ENCODE measurements at regions not wholly inside any gene's neighbourhood (a gene's known extent, or its start where the extent isn't known, plus 50 kb on each side); places are given as distances from the start of the nearest gene placed in this dataset.

DNA sequence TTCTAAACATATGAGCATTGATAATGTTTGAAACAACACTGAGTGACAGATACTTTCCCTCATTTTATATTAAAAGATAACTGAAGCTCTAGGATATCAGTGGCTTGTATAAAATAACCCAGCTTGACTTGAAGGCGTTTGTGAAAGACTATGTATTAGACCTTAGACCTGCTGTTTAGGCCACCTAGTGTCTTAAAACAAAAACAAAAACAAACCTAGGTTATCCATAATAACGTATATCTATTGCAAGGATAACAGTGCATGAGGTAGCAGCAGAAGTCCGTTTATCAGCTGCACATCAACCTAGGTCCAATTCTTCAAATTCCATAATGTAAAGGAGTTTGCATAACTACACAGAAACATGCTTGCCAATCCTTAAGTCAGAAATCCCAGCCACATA is 79.5 kb upstream of the MAP2 start:
- Histone ChIP-seq H3K4me3 (ENCODE audit: control insufficient read depth in 2 of 3, extremely low read depth in 1 of 3, insufficient read depth in 2 of 3, low read depth in 1 of 3, low read length in 3 of 3) (no peak overlapping the region), H3K27ac (ENCODE audit: control insufficient read depth, insufficient read depth, low read length) (no peak overlapping the region), H3K9me1 (ENCODE audit: control insufficient read depth, extremely low read depth, insufficient read depth, low read length) (no peaks in the 10 kb centered on the region), H3K4me1 (ENCODE audit: control insufficient read depth, extremely low read depth, insufficient read depth, low read length) (peaks cover 4% of the 10 kb centered on the region), H3K4me2 (ENCODE audit: control insufficient read depth, extremely low read depth, insufficient read depth, low read depth, low read length) (no peak overlapping the region), H3K36me3 (ENCODE audit: control insufficient read depth in 2 of 2, extremely low read depth in 1 of 2, insufficient read depth in 2 of 2, low read length in 2 of 2) (no peaks in the 10 kb centered on the region), H3K27me3 (ENCODE audit: control insufficient read depth, extremely low read depth, insufficient read depth, low read length) (no peaks in the 10 kb centered on the region), H3K79me2 (ENCODE audit: control insufficient read depth, insufficient read depth, low read length) (no peaks in the 10 kb centered on the region), H3K9ac (ENCODE audit: control insufficient read depth, extremely low read depth, insufficient read depth, low read length) (no peak overlapping the region), H3K9me3 (ENCODE audit: control insufficient read depth, low read depth, low read length) (no peaks in the 10 kb centered on the region), H2AFZ (ENCODE audit: control insufficient read depth, low read length) (no peak overlapping the region), H4K20me1 (ENCODE audit: control insufficient read depth, extremely low read depth, insufficient read depth, low read length) (no peaks in the 10 kb centered on the region)
- no peak for DNase-seq (ENCODE audit: low read depth, low spot score)
- dilution Hi-C loops (cut with MboI; ENCODE audit: extremely low pct_ligation_motif_present, low sequenced_read_pairs), result no loop called here
- no peak for FAIRE-seq
- no peak for TF ChIP-seq EZH2 (IDR thresholded peaks at IDR 0.05; ENCODE audit: low read length)
- TF ChIP-seq, protein P1, sequence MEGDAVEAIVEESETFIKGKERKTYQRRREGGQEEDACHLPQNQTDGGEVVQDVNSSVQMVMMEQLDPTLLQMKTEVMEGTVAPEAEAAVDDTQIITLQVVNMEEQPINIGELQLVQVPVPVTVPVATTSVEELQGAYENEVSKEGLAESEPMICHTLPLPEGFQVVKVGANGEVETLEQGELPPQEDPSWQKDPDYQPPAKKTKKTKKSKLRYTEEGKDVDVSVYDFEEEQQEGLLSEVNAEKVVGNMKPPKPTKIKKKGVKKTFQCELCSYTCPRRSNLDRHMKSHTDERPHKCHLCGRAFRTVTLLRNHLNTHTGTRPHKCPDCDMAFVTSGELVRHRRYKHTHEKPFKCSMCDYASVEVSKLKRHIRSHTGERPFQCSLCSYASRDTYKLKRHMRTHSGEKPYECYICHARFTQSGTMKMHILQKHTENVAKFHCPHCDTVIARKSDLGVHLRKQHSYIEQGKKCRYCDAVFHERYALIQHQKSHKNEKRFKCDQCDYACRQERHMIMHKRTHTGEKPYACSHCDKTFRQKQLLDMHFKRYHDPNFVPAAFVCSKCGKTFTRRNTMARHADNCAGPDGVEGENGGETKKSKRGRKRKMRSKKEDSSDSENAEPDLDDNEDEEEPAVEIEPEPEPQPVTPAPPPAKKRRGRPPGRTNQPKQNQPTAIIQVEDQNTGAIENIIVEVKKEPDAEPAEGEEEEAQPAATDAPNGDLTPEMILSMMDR (optimal IDR thresholded peaks at IDR 0.05 in 1 of 3, IDR thresholded peaks at IDR 0.05 in 1 of 3, conservative IDR thresholded peaks at IDR 0.05 in 1 of 3; ENCODE audit: extremely low read depth in 1 of 3, insufficient read depth in 2 of 3, low read length in 3 of 3), result no peak

DNA sequence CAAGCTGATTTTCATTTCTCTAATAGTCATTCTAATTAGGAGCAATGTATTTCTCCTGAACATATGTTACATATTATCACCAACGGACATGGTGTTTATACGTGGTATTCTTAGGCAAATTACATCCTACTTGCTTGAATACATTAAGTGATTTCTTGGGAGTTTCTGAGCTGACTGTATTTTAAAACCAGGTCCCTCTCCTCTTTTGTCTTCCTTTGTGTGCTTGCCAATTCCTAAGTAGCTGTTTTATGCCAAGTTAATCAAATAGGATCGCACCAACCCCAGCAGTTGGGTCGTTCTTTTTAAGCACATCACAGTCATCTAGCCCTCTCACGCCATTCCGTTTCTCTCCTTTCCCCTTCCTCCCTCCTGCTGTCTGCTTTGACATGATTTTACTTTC is 75.4 kb upstream of the MAP2 start:
- Histone ChIP-seq H3K9ac (ENCODE audit: control insufficient read depth, extremely low read depth, insufficient read depth, low read length) (no peak overlapping the region), H3K36me3 (ENCODE audit: control insufficient read depth in 2 of 2, extremely low read depth in 1 of 2, insufficient read depth in 2 of 2, low read length in 2 of 2) (no peaks in the 10 kb centered on the region), H3K79me2 (ENCODE audit: control insufficient read depth, insufficient read depth, low read length) (no peaks in the 10 kb centered on the region), H3K4me3 (ENCODE audit: control insufficient read depth in 2 of 3, extremely low read depth in 1 of 3, insufficient read depth in 2 of 3, low read depth in 1 of 3, low read length in 3 of 3) (no peak overlapping the region), H3K4me1 (ENCODE audit: control insufficient read depth, extremely low read depth, insufficient read depth, low read length) (no peaks in the 10 kb centered on the region), H3K27me3 (ENCODE audit: control insufficient read depth, extremely low read depth, insufficient read depth, low read length) (no peaks in the 10 kb centered on the region), H3K27ac (ENCODE audit: control insufficient read depth, insufficient read depth, low read length) (no peak overlapping the region), H3K9me1 (ENCODE audit: control insufficient read depth, extremely low read depth, insufficient read depth, low read length) (no peaks in the 10 kb centered on the region), H2AFZ (ENCODE audit: control insufficient read depth, low read length) (peak overlapping the region; percentile 52), H3K4me2 (ENCODE audit: control insufficient read depth, extremely low read depth, insufficient read depth, low read depth, low read length) (no peak overlapping the region), H3K9me3 (ENCODE audit: control insufficient read depth, low read depth, low read length) (no peaks in the 10 kb centered on the region), H4K20me1 (ENCODE audit: control insufficient read depth, extremely low read depth, insufficient read depth, low read length) (no peaks in the 10 kb centered on the region)
- TF ChIP-seq EZH2 (IDR thresholded peaks at IDR 0.05; ENCODE audit: low read length), result no peak
- TF ChIP-seq, protein P1 (optimal IDR thresholded peaks at IDR 0.05 in 1 of 3, IDR thresholded peaks at IDR 0.05 in 1 of 3, conservative IDR thresholded peaks at IDR 0.05 in 1 of 3; ENCODE audit: extremely low read depth in 1 of 3, insufficient read depth in 2 of 3, low read length in 3 of 3), result no peak
- dilution Hi-C loops (cut with MboI; ENCODE audit: extremely low pct_ligation_motif_present, low sequenced_read_pairs), result no loop called here
- no peak for DNase-seq (ENCODE audit: low read depth, low spot score)
- FAIRE-seq, result no peak

Measured in keratinocyte (primary cell).